Mesendoderm (in vitro differentiated cells): ENCODE measurements at regions not wholly inside any gene's neighbourhood (a gene's known extent, or its start where the extent isn't known, plus 50 kb on each side); places are given as distances from the start of the nearest gene placed in this dataset.

Experiments used
- DNase-seq: peaks from one replicate; pipeline ENCODE4 v3.0.0; 2013
- H2AK5ac ChIP-seq: 2 replicates; pipeline ENCODE4 v1.6.1; 2013; ENCODE audit warnings: low read length, inconsistent platforms
- H2BK120ac ChIP-seq: 2 replicates; pipeline ENCODE4 v1.6.1; 2013; ENCODE audit warnings: low read depth, mild to moderate bottlenecking, low read length, moderate library complexity, mixed read lengths
- H2BK15ac ChIP-seq: replicated peaks from 2 replicates; pipeline ENCODE4 v1.6.1; 2013; ENCODE audit warnings: low read depth, mild to moderate bottlenecking, moderate library complexity
- H2BK5ac ChIP-seq: 2 replicates; pipeline ENCODE4 v1.6.1; 2013; ENCODE audit warnings: low read length, inconsistent platforms
- H3K18ac ChIP-seq: 2 replicates; pipeline ENCODE4 v1.6.1; 2013; ENCODE audit warnings: mild to moderate bottlenecking, low read length, mixed read lengths
- H3K23ac ChIP-seq: one replicate; pipeline ENCODE4 v1.6.1; 2013; ENCODE audit warnings: low read length
- H3K27ac ChIP-seq: 2 replicates; pipeline ENCODE4 v1.5.1; 2013; ENCODE audit warnings: low read depth, mild to moderate bottlenecking, inconsistent platforms, low read length, moderate library complexity
- H3K27me3 ChIP-seq: 2 replicates; pipeline ENCODE4 v1.6.1; 2013; ENCODE audit warnings: low read length, control low read depth, mild to moderate bottlenecking, inconsistent platforms; ENCODE audit not compliant: insufficient read depth, poor library complexity
- H3K36me3 ChIP-seq: 2 replicates; pipeline ENCODE4 v1.6.1; 2013; ENCODE audit warnings: low read length, inconsistent platforms; ENCODE audit not compliant: control insufficient read depth, insufficient read depth
- H3K4ac ChIP-seq: one replicate; pipeline ENCODE4 v1.6.1; 2013; ENCODE audit warnings: low read depth, mild to moderate bottlenecking, low read length, moderate library complexity
- H3K4me1 ChIP-seq: 2 replicates; pipeline ENCODE4 v1.6.1; 2013; ENCODE audit warnings: low read depth, low read length, inconsistent platforms; ENCODE audit not compliant: control insufficient read depth
- H3K4me2 ChIP-seq: 2 replicates; pipeline ENCODE4 v1.6.1; 2013; ENCODE audit warnings: low read length
- H3K4me3 ChIP-seq: 2 replicates; pipeline ENCODE4 v1.5.1; 2013; ENCODE audit warnings: mild to moderate bottlenecking, low read length
- H3K56ac ChIP-seq: one replicate; pipeline ENCODE4 v1.6.1; 2013; ENCODE audit warnings: low read length
- H3K79me1 ChIP-seq: 2 replicates; pipeline ENCODE4 v1.6.1; 2013; ENCODE audit warnings: low read length, inconsistent platforms
- H3K79me2 ChIP-seq: 2 replicates; pipeline ENCODE4 v1.6.1; 2013; ENCODE audit warnings: mild to moderate bottlenecking, low read length; ENCODE audit not compliant: control insufficient read depth, insufficient read depth
- H3K9ac ChIP-seq: 2 replicates; pipeline ENCODE4 v1.6.1; 2013; ENCODE audit warnings: low read length, inconsistent platforms
- H4K5ac ChIP-seq: one replicate; pipeline ENCODE4 v1.6.1; 2013; ENCODE audit warnings: low read length
- H4K8ac ChIP-seq: one replicate; pipeline ENCODE4 v1.6.1; 2013; ENCODE audit warnings: low read depth, mild to moderate bottlenecking, control low read depth, low read length, moderate library complexity
- WGBS: extraction: QIAGEN DNeasy Blood & Tissue Kit; methylation state at CpG from one replicate; pipeline ENCODE4 v1.1.7; 2013; ENCODE audit warnings: low lambda C conversion rate, missing lambda C conversion rate; ENCODE audit not compliant: insufficient coverage; ENCODE audit errors: extremely low coverage; 5-methylcytosine and 5-hydroxymethylcytosine counted together

- no peak overlapping the region for H3K4me3 ChIP-seq
- H3K79me2 ChIP-seq: no peaks in the 10 kb centered on the region
- no peak overlapping the region for H2BK5ac ChIP-seq
- no peak overlapping the region for H4K5ac ChIP-seq
- no peak overlapping the region for H2BK120ac ChIP-seq
- no peak overlapping the region for H4K8ac ChIP-seq
- no peak overlapping the region for H2BK15ac ChIP-seq
- H3K4me1 ChIP-seq: no peaks in the 10 kb centered on the region
- no peak for DNase-seq
- no peaks in the 10 kb centered on the region for H3K79me1 ChIP-seq
- no peaks in the 10 kb centered on the region for H3K36me3 ChIP-seq
- H3K27ac ChIP-seq: no peak overlapping the region
- H3K4me2 ChIP-seq: no peak overlapping the region
- no peak overlapping the region for H3K9ac ChIP-seq
- whole genome bisulfite sequencing: no CpG with 5 or more reads among the region's 2 CpGs
- no peak overlapping the region for H3K4ac ChIP-seq
- H3K18ac ChIP-seq: no peak overlapping the region
- H2AK5ac ChIP-seq: no peak overlapping the region
- no peak overlapping the region for H3K56ac ChIP-seq
- no peak overlapping the region for H3K23ac ChIP-seq
- H3K27me3 ChIP-seq: no peaks in the 10 kb centered on the region
Measured at GRCh38 chr4:111126340-111126739, 503.5 kb upstream of the PITX2 start.

GRCh38 chr4:111127841-111128240 is 505.0 kb upstream of the PITX2 start:
- Histone ChIP-seq H3K4me1 (no peaks in the 10 kb centered on the region), H3K56ac (no peak overlapping the region), H3K79me1 (no peaks in the 10 kb centered on the region), H3K4me2 (no peak overlapping the region), H4K8ac (no peak overlapping the region), H2BK5ac (no peak overlapping the region), H3K27ac (no peak overlapping the region), H3K79me2 (no peaks in the 10 kb centered on the region), H2BK120ac (no peak overlapping the region), H2AK5ac (no peak overlapping the region), H4K5ac (no peak overlapping the region), H3K23ac (no peak overlapping the region), H3K4me3 (no peak overlapping the region), H3K27me3 (no peaks in the 10 kb centered on the region), H3K36me3 (no peaks in the 10 kb centered on the region), H3K9ac (no peak overlapping the region), H2BK15ac (no peak overlapping the region), H3K4ac (no peak overlapping the region), H3K18ac (no peak overlapping the region)
- DNase-seq: no peak
- WGBS: no CpG with 5 or more reads among the region's 5 CpGs

- Histone ChIP-seq H3K79me1 (no peaks in the 10 kb centered on the region), H3K79me2 (no peaks in the 10 kb centered on the region), H3K27ac (no peak overlapping the region), H2BK120ac (no peak overlapping the region), H4K8ac (no peak overlapping the region), H2AK5ac (no peak overlapping the region), H2BK15ac (no peak overlapping the region), H3K9ac (no peak overlapping the region), H4K5ac (no peak overlapping the region), H3K4me3 (no peak overlapping the region), H3K4ac (no peak overlapping the region), H3K23ac (no peak overlapping the region), H3K36me3 (no peaks in the 10 kb centered on the region), H3K4me2 (no peak overlapping the region), H2BK5ac (no peak overlapping the region), H3K18ac (no peak overlapping the region), H3K4me1 (no peaks in the 10 kb centered on the region), H3K27me3 (no peaks in the 10 kb centered on the region), H3K56ac (no peak overlapping the region)
- no peak for DNase-seq
- WGBS: no CpG with 5 or more reads among the region's 1 CpG
Measured at GRCh38 chr4:111128327-111128726, 505.4 kb upstream of the PITX2 start.

GRCh38 chr4:111136438-111136837 is 513.6 kb upstream of the PITX2 start:
- H3K4me2 ChIP-seq: no peak overlapping the region
- H2AK5ac ChIP-seq: no peak overlapping the region
- no peaks in the 10 kb centered on the region for H3K79me2 ChIP-seq
- no peak overlapping the region for H2BK15ac ChIP-seq
- no peaks in the 10 kb centered on the region for H3K36me3 ChIP-seq
- H3K4me1 ChIP-seq: no peaks in the 10 kb centered on the region
- no peak overlapping the region for H2BK120ac ChIP-seq
- no peak overlapping the region for H3K18ac ChIP-seq
- H3K27me3 ChIP-seq: no peaks in the 10 kb centered on the region
- no peak overlapping the region for H3K4ac ChIP-seq
- no peak overlapping the region for H3K27ac ChIP-seq
- no CpG with 5 or more reads among the region's 1 CpG for WGBS
- H4K8ac ChIP-seq: no peak overlapping the region
- no peaks in the 10 kb centered on the region for H3K79me1 ChIP-seq
- H3K23ac ChIP-seq: no peak overlapping the region
- no peak overlapping the region for H3K4me3 ChIP-seq
- no peak overlapping the region for H3K56ac ChIP-seq
- H3K9ac ChIP-seq: no peak overlapping the region
- H4K5ac ChIP-seq: no peak overlapping the region
- DNase-seq: peak; percentile 61
- no peak overlapping the region for H2BK5ac ChIP-seq

- H4K8ac ChIP-seq: no peak overlapping the region
- DNase-seq: no peak
- H3K27ac ChIP-seq: no peak overlapping the region
- no peak overlapping the region for H4K5ac ChIP-seq
- H2BK15ac ChIP-seq: no peak overlapping the region
- no peak overlapping the region for H3K56ac ChIP-seq
- H3K4me3 ChIP-seq: no peak overlapping the region
- H3K18ac ChIP-seq: no peak overlapping the region
- H2BK5ac ChIP-seq: no peak overlapping the region
- H3K27me3 ChIP-seq: no peaks in the 10 kb centered on the region
- H3K36me3 ChIP-seq: no peaks in the 10 kb centered on the region
- no peak overlapping the region for H3K23ac ChIP-seq
- no peaks in the 10 kb centered on the region for H3K79me1 ChIP-seq
- H2BK120ac ChIP-seq: no peak overlapping the region
- no peaks in the 10 kb centered on the region for H3K79me2 ChIP-seq
- no peak overlapping the region for H2AK5ac ChIP-seq
- H3K4me1 ChIP-seq: no peaks in the 10 kb centered on the region
- H3K9ac ChIP-seq: no peak overlapping the region
- no peak overlapping the region for H3K4me2 ChIP-seq
- H3K4ac ChIP-seq: no peak overlapping the region
Measured at GRCh38 chr4:111136967-111137366, 514.1 kb upstream of the PITX2 start.

- no peaks in the 10 kb centered on the region for H3K79me2 ChIP-seq
- H3K36me3 ChIP-seq: no peaks in the 10 kb centered on the region
- no peak overlapping the region for H4K8ac ChIP-seq
- H3K27me3 ChIP-seq: no peaks in the 10 kb centered on the region
- H2BK5ac ChIP-seq: no peak overlapping the region
- H3K4me2 ChIP-seq: no peak overlapping the region
- no peak overlapping the region for H3K9ac ChIP-seq
- no peak overlapping the region for H3K18ac ChIP-seq
- H3K4me1 ChIP-seq: no peaks in the 10 kb centered on the region
- H4K5ac ChIP-seq: no peak overlapping the region
- no peak overlapping the region for H3K4ac ChIP-seq
- H3K79me1 ChIP-seq: no peaks in the 10 kb centered on the region
- no peak overlapping the region for H3K27ac ChIP-seq
- no peak overlapping the region for H3K23ac ChIP-seq
- no peak overlapping the region for H3K56ac ChIP-seq
- no peak overlapping the region for H2BK120ac ChIP-seq
- no peak overlapping the region for H3K4me3 ChIP-seq
- no peak overlapping the region for H2AK5ac ChIP-seq
- no peak overlapping the region for H2BK15ac ChIP-seq
- no peak for DNase-seq
Measured at GRCh38 chr4:111143510-111143909, 520.6 kb upstream of the PITX2 start.
